ENCODE measurements at regions not wholly inside any gene's neighbourhood (a gene's known extent, or its start where the extent isn't known, plus 50 kb on each side); places are given as distances from the start of the nearest gene placed in this dataset.
"Not testable (repeated sequence)": the region's sequence is repeated elsewhere in the genome, so short reads cannot be mapped to it uniquely, and the experiment has no call there.

- DNase-seq: no peak
These were observed 199.5 kb upstream of the TPRG1 start for GRCh38 chr3:188972310-188972709.

- no peak for DNase-seq
These were observed 196.7 kb upstream of the TPRG1 start for GRCh38 chr3:188974856-188975599.

GRCh38 chr3:188975600-188976314, 196.0 kb upstream of the TPRG1 start:
- no peak for DNase-seq

- no peak for DNase-seq
These were observed 195.4 kb upstream of the TPRG1 start for GRCh38 chr3:188976407-188976806.

GRCh38 chr3:188978421-188979171, 193.2 kb upstream of the TPRG1 start:
- DNase-seq: peak in 1 of 56 donors; percentile 2

- DNase-seq: no peak
These were observed 192.5 kb upstream of the TPRG1 start for GRCh38 chr3:188979248-188979647.

- DNase-seq: no peak
These were observed 192.0 kb upstream of the TPRG1 start for GRCh38 chr3:188979669-188980310.

- DNase-seq: peak in 2 of 56 donors; percentile 2 to 3
These were observed 178.6 kb upstream of the TPRG1 start for GRCh38 chr3:188993181-188993580.

GRCh38 chr3:189001559-189001958, 170.2 kb upstream of the TPRG1 start:
- DNase-seq: no peak

GRCh38 chr3:189003410-189003809, 168.4 kb upstream of the TPRG1 start:
- no peak for DNase-seq

- no peak for DNase-seq
These were observed 158.4 kb upstream of the TPRG1 start for GRCh38 chr3:189013224-189013888.

- no peak for DNase-seq
These were observed 157.2 kb upstream of the TPRG1 start for GRCh38 chr3:189014526-189014925.

- DNase-seq: not testable (repeated sequence)
These were observed 148.9 kb upstream of the TPRG1 start for GRCh38 chr3:189022576-189023466.

- DNase-seq: no peak
These were observed 145.9 kb upstream of the TPRG1 start for GRCh38 chr3:189025866-189026265.

- DNase-seq: no peak
These were observed 144.1 kb upstream of the TPRG1 start for GRCh38 chr3:189027626-189028155.

GRCh38 chr3:189038773-189039745, 132.7 kb upstream of the TPRG1 start:
- no peak for DNase-seq

GRCh38 chr3:189040656-189041335, 131.0 kb upstream of the TPRG1 start:
- no peak for DNase-seq

Measured in nucleus accumbens (tissue), 56 donors.